ENCODE measurements at regions not wholly inside any gene's neighbourhood (a gene's known extent, or its start where the extent isn't known, plus 50 kb on each side); places are given as distances from the start of the nearest gene placed in this dataset.

DNA sequence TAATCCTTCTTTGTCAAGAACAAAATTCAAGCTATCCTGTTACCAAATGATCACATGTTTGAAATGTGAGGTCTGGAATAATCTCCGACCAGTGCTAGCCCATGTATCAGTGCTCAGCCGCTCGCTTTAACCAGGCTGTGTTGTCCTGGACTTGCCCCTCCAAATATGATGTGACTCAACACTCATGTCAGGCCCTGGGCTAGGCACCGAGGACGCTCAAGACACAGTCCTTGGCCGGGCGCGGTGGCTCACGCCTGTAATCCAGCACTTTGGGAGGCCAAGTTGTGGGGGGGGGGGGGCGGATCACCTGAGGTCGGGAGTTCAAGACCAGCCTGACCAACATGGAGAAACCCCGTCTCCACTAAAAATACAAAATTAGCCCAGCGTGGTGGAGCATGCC, 54.1 kb upstream of the WNT7B start:
- TF ChIP-seq, protein P1, sequence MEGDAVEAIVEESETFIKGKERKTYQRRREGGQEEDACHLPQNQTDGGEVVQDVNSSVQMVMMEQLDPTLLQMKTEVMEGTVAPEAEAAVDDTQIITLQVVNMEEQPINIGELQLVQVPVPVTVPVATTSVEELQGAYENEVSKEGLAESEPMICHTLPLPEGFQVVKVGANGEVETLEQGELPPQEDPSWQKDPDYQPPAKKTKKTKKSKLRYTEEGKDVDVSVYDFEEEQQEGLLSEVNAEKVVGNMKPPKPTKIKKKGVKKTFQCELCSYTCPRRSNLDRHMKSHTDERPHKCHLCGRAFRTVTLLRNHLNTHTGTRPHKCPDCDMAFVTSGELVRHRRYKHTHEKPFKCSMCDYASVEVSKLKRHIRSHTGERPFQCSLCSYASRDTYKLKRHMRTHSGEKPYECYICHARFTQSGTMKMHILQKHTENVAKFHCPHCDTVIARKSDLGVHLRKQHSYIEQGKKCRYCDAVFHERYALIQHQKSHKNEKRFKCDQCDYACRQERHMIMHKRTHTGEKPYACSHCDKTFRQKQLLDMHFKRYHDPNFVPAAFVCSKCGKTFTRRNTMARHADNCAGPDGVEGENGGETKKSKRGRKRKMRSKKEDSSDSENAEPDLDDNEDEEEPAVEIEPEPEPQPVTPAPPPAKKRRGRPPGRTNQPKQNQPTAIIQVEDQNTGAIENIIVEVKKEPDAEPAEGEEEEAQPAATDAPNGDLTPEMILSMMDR (IDR thresholded peaks at IDR 0.05), result no peak
- no peak for TF ChIP-seq POLR2A (IDR thresholded peaks at IDR 0.05)
